ENCODE measurements at regions not wholly inside any gene's neighbourhood (a gene's known extent, or its start where the extent isn't known, plus 50 kb on each side); places are given as distances from the start of the nearest gene placed in this dataset.

- no peak for TF ChIP-seq CTCF (IDR thresholded peaks at IDR 0.05; ENCODE audit: insufficient read depth, low read length, poor library complexity, severe bottlenecking)
- no peak for TF ChIP-seq EZH2phosphoT487 (conservative IDR thresholded peaks at IDR 0.05; ENCODE audit: low read length)
Observed at GRCh38 chr1:57996400-57996799, 550.1 kb downstream of the OMA1 start.
